GM23338 (cell line): ENCODE measurements at regions not wholly inside any gene's neighbourhood (a gene's known extent, or its start where the extent isn't known, plus 50 kb on each side); places are given as distances from the start of the nearest gene placed in this dataset.

Experiments used
- ATAC-seq: fragments of 200-7000 bp; cut with Tn5 transposase; 3 replicates; pipeline ENCODE4 v1.9.1; 2020
- DNase-seq: peaks from one replicate; pipeline ENCODE4 v3.0.0-alpha.2; 2015; ENCODE audit warnings: low spot score
- H2AFZ ChIP-seq: fragments of 200-600 bp; sonication (generic); 2 replicates; pipeline ENCODE4 v1.8.0; 2016; ENCODE audit warnings: antibody characterized with exemption, mild to moderate bottlenecking, moderate library complexity
- H3F3A ChIP-seq: fragments of 200-600 bp; sonication (generic); replicated peaks from 2 replicates; pipeline ENCODE4 v1.8.0; 2017; ENCODE audit warnings: antibody characterized with exemption, mixed run types, low read depth
- H3K27ac ChIP-seq: fragments of 200-600 bp; sonication (generic); 2 replicates; pipeline ENCODE4 v1.6.1; 2016; ENCODE audit warnings: low read depth
- H3K27me3 ChIP-seq: fragments of 200-600 bp; sonication (generic); 2 replicates; pipeline ENCODE4 v1.8.0; 2016; ENCODE audit warnings: mild to moderate bottlenecking, mixed run types, moderate library complexity; ENCODE audit not compliant: insufficient read depth
- H3K36me3 ChIP-seq: fragments of 200-600 bp; sonication (generic); 2 replicates; pipeline ENCODE4 v1.8.0; 2016; ENCODE audit warnings: mild to moderate bottlenecking; ENCODE audit not compliant: insufficient read depth
- H3K4me1 ChIP-seq: fragments of 200-600 bp; sonication (generic); 2 replicates; pipeline ENCODE4 v1.8.0; 2016; ENCODE audit warnings: mild to moderate bottlenecking, moderate library complexity; ENCODE audit not compliant: insufficient read depth
- H3K4me2 ChIP-seq: fragments of 200-600 bp; sonication (generic); 2 replicates; pipeline ENCODE4 v1.7.1; 2017; ENCODE audit warnings: mixed run types
- H3K4me3 ChIP-seq: fragments of 200-600 bp; sonication (generic); 2 replicates; pipeline ENCODE4 v1.6.1; 2016; ENCODE audit warnings: mixed run types
- H3K79me2 ChIP-seq: fragments of 200-600 bp; sonication (generic); replicated peaks from 2 replicates; pipeline ENCODE4 v1.8.0; 2017; ENCODE audit warnings: mild to moderate bottlenecking; ENCODE audit not compliant: insufficient read depth
- H3K9me2 ChIP-seq: fragments of 200-600 bp; sonication (generic); 2 replicates; pipeline ENCODE4 v1.8.0; 2017; ENCODE audit not compliant: insufficient read depth
- H4K20me1 ChIP-seq: fragments of 200-600 bp; sonication (generic); replicated peaks from 2 replicates; pipeline ENCODE4 v1.8.0; 2017; ENCODE audit warnings: mild to moderate bottlenecking; ENCODE audit not compliant: insufficient read depth
- H3K27ac Mint-ChIP-seq: 2 replicates; pipeline ENCODE4 v1.8.0; 2020; ENCODE audit warnings: inconsistent platforms, mild to moderate bottlenecking, moderate library complexity, mixed read lengths
- H3K27me3 Mint-ChIP-seq: 3 replicates; pipeline ENCODE4 v1.8.0; 2022; ENCODE audit warnings: low read depth, mild to moderate bottlenecking, moderate library complexity, mixed read lengths, inconsistent platforms; ENCODE audit not compliant: insufficient read depth, poor library complexity
- H3K36me3 Mint-ChIP-seq: 3 replicates; pipeline ENCODE4 v1.8.0; 2021; ENCODE audit warnings: low read depth, mild to moderate bottlenecking, inconsistent platforms, moderate library complexity, mixed read lengths
- H3K4me1 Mint-ChIP-seq: 3 replicates; pipeline ENCODE4 v1.8.0; 2020; ENCODE audit warnings: mild to moderate bottlenecking, inconsistent platforms, mixed read lengths
- H3K4me3 Mint-ChIP-seq: 3 replicates; pipeline ENCODE4 v1.8.0; 2021; ENCODE audit warnings: moderate library complexity, mild to moderate bottlenecking, inconsistent platforms, mixed read lengths
- H3K9me3 Mint-ChIP-seq: 3 replicates; pipeline ENCODE4 v1.8.0; 2020; ENCODE audit warnings: moderate library complexity, mild to moderate bottlenecking, inconsistent platforms, mixed read lengths
- CREB1 ChIP-seq: fragments of 250-450 bp; sonication (Bioruptor Pico); IDR thresholded peaks from 2 replicates; pipeline ENCODE4 v1.5.0; 2020; ENCODE audit warnings: low read depth, mild to moderate bottlenecking, moderate library complexity
- ETS1 ChIP-seq: IDR thresholded peaks from 2 replicates; pipeline ENCODE4 v1.6.1; 2016; ENCODE audit warnings: antibody characterized with exemption
- EZH2 ChIP-seq: fragments of 200-600 bp; sonication (generic); IDR thresholded peaks from one replicate; pipeline ENCODE4 v1.8.0; 2017; ENCODE audit warnings: antibody characterized with exemption, mild to moderate bottlenecking, low read depth; ENCODE audit not compliant: unreplicated experiment
- EZH2phosphoT487 ChIP-seq: fragments of 200-600 bp; sonication (generic); IDR thresholded peaks from one replicate; pipeline ENCODE4 v1.8.1; 2018; ENCODE audit warnings: antibody characterized with exemption; ENCODE audit not compliant: unreplicated experiment
- JUNB ChIP-seq: IDR thresholded peaks from one replicate; pipeline ENCODE4 v1.6.1; 2016; ENCODE audit warnings: antibody characterized with exemption; ENCODE audit not compliant: unreplicated experiment
- NANOG ChIP-seq: IDR thresholded peaks from 2 replicates; pipeline ENCODE4 v1.6.1; 2016; ENCODE audit warnings: antibody characterized with exemption, borderline replicate concordance
- POLR2AphosphoS5 ChIP-seq: IDR thresholded peaks from 2 replicates; pipeline ENCODE4 v1.6.1; 2016; ENCODE audit warnings: antibody characterized with exemption, low read depth
- STAT1 ChIP-seq: IDR thresholded peaks from one replicate; pipeline ENCODE4 v1.6.1; 2016; ENCODE audit warnings: antibody characterized with exemption; ENCODE audit not compliant: unreplicated experiment
- ZNF114 ChIP-seq: fragments of 250-450 bp; sonication (Bioruptor Pico); IDR thresholded peaks from 2 replicates; pipeline ENCODE4 v1.5.0; 2020; ENCODE audit warnings: mild to moderate bottlenecking, moderate library complexity
- TF ChIP-seq, protein P1 (sequence below): fragments of 250-450 bp; sonication (Bioruptor Pico); IDR thresholded peaks from 2 replicates; pipeline ENCODE4 v1.5.0; 2020; ENCODE audit warnings: mild to moderate bottlenecking, moderate library complexity
- TF ChIP-seq, protein P2 (sequence below): IDR thresholded peaks from one replicate; pipeline ENCODE4 v1.6.1; 2018; ENCODE audit warnings: antibody characterized with exemption; ENCODE audit not compliant: unreplicated experiment
- TF ChIP-seq, protein P3 (sequence below), 2 experiments: fragments of 200-600 bp in 1 of 2; sonication (generic) in 1 of 2; conservative IDR thresholded peaks; 2 replicates each; pipeline versions ENCODE4 v1.5.1 to v1.6.1; 2016 to 2017; ENCODE audit warnings: antibody characterized with exemption in 2 of 2, low read depth in 2 of 2, mild to moderate bottlenecking in 2 of 2, moderate library complexity in 1 of 2

DNA sequence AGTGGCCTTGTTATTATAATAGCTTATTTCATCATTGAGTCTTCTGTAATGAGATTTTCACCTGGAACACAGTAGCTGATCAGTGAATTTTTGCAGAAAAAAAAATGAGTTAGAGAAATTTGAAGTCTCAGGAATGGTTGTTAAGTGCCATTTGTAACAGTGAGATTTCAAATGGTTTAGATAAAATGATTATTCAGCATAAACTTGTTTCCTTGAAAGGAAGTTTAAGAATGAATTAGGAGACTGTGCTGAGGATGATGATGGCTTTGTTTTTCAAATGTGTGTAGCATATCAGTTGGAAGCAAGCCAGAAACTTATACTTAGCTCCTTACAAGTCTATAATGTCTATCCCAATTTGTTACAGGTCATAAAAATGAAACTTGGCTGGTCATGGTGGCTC is 225.1 kb downstream of the LRRC3B start:
- ATAC-seq (no peak), DNase-seq (no peak)
- H3K27me3 ChIP-seq, result no peaks in the 10 kb centered on the region
- H3K27ac ChIP-seq, result no peak overlapping the region
- Mint-ChIP-seq H3K27me3 (no peaks in the 10 kb centered on the region), H3K4me3 (no peak overlapping the region), H3K9me3 (no peaks in the 10 kb centered on the region), H3K27ac (no peak overlapping the region), H3K36me3 (no peaks in the 10 kb centered on the region), H3K4me1 (no peaks in the 10 kb centered on the region)
- TF ChIP-seq ZNF114 (CRISPR knock-in tag) (no peak), POLR2AphosphoS5 (no peak), CREB1 (CRISPR knock-in tag) (no peak), EZH2phosphoT487 (no peak), EZH2 (no peak), JUNB (no peak), STAT1 (no peak), ETS1 (no peak), NANOG (no peak)
- TF ChIP-seq, protein P1, sequence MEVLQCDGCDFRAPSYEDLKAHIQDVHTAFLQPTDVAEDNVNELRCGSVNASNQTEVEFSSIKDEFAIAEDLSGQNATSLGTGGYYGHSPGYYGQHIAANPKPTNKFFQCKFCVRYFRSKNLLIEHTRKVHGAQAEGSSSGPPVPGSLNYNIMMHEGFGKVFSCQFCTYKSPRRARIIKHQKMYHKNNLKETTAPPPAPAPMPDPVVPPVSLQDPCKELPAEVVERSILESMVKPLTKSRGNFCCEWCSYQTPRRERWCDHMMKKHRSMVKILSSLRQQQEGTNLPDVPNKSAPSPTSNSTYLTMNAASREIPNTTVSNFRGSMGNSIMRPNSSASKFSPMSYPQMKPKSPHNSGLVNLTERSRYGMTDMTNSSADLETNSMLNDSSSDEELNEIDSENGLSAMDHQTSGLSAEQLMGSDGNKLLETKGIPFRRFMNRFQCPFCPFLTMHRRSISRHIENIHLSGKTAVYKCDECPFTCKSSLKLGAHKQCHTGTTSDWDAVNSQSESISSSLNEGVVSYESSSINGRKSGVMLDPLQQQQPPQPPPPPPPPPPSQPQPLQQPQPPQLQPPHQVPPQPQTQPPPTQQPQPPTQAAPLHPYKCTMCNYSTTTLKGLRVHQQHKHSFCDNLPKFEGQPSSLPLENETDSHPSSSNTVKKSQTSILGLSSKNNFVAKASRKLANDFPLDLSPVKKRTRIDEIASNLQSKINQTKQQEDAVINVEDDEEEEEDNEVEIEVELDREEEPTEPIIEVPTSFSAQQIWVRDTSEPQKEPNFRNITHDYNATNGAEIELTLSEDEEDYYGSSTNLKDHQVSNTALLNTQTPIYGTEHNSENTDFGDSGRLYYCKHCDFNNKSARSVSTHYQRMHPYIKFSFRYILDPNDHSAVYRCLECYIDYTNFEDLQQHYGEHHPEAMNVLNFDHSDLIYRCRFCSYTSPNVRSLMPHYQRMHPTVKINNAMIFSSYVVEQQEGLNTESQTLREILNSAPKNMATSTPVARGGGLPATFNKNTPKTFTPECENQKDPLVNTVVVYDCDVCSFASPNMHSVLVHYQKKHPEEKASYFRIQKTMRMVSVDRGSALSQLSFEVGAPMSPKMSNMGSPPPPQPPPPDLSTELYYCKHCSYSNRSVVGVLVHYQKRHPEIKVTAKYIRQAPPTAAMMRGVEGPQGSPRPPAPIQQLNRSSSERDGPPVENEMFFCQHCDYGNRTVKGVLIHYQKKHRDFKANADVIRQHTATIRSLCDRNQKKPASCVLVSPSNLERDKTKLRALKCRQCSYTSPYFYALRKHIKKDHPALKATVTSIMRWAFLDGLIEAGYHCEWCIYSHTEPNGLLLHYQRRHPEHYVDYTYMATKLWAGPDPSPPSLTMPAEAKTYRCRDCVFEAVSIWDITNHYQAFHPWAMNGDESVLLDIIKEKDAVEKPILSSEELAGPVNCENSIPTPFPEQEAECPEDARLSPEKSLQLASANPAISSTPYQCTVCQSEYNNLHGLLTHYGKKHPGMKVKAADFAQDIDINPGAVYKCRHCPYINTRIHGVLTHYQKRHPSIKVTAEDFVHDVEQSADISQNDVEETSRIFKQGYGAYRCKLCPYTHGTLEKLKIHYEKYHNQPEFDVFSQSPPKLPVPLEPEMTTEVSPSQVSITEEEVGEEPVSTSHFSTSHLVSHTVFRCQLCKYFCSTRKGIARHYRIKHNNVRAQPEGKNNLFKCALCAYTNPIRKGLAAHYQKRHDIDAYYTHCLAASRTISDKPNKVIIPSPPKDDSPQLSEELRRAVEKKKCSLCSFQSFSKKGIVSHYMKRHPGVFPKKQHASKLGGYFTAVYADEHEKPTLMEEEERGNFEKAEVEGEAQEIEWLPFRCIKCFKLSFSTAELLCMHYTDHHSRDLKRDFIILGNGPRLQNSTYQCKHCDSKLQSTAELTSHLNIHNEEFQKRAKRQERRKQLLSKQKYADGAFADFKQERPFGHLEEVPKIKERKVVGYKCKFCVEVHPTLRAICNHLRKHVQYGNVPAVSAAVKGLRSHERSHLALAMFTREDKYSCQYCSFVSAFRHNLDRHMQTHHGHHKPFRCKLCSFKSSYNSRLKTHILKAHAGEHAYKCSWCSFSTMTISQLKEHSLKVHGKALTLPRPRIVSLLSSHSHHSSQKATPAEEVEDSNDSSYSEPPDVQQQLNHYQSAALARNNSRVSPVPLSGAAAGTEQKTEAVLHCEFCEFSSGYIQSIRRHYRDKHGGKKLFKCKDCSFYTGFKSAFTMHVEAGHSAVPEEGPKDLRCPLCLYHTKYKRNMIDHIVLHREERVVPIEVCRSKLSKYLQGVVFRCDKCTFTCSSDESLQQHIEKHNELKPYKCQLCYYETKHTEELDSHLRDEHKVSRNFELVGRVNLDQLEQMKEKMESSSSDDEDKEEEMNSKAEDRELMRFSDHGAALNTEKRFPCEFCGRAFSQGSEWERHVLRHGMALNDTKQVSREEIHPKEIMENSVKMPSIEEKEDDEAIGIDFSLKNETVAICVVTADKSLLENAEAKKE (CRISPR knock-in tag), result no peak
- TF ChIP-seq, protein P2, sequence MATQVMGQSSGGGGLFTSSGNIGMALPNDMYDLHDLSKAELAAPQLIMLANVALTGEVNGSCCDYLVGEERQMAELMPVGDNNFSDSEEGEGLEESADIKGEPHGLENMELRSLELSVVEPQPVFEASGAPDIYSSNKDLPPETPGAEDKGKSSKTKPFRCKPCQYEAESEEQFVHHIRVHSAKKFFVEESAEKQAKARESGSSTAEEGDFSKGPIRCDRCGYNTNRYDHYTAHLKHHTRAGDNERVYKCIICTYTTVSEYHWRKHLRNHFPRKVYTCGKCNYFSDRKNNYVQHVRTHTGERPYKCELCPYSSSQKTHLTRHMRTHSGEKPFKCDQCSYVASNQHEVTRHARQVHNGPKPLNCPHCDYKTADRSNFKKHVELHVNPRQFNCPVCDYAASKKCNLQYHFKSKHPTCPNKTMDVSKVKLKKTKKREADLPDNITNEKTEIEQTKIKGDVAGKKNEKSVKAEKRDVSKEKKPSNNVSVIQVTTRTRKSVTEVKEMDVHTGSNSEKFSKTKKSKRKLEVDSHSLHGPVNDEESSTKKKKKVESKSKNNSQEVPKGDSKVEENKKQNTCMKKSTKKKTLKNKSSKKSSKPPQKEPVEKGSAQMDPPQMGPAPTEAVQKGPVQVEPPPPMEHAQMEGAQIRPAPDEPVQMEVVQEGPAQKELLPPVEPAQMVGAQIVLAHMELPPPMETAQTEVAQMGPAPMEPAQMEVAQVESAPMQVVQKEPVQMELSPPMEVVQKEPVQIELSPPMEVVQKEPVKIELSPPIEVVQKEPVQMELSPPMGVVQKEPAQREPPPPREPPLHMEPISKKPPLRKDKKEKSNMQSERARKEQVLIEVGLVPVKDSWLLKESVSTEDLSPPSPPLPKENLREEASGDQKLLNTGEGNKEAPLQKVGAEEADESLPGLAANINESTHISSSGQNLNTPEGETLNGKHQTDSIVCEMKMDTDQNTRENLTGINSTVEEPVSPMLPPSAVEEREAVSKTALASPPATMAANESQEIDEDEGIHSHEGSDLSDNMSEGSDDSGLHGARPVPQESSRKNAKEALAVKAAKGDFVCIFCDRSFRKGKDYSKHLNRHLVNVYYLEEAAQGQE, result no peak
- TF ChIP-seq, protein P3, sequence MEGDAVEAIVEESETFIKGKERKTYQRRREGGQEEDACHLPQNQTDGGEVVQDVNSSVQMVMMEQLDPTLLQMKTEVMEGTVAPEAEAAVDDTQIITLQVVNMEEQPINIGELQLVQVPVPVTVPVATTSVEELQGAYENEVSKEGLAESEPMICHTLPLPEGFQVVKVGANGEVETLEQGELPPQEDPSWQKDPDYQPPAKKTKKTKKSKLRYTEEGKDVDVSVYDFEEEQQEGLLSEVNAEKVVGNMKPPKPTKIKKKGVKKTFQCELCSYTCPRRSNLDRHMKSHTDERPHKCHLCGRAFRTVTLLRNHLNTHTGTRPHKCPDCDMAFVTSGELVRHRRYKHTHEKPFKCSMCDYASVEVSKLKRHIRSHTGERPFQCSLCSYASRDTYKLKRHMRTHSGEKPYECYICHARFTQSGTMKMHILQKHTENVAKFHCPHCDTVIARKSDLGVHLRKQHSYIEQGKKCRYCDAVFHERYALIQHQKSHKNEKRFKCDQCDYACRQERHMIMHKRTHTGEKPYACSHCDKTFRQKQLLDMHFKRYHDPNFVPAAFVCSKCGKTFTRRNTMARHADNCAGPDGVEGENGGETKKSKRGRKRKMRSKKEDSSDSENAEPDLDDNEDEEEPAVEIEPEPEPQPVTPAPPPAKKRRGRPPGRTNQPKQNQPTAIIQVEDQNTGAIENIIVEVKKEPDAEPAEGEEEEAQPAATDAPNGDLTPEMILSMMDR (conservative IDR thresholded peaks at IDR 0.05; ENCODE audit: low read depth in 2 of 2), result no peak
- no peak overlapping the region for H2AFZ ChIP-seq
- H3K9me2 ChIP-seq, result no peaks in the 10 kb centered on the region; the same call in 1 of the 2 replicates
- no peaks in the 10 kb centered on the region for H4K20me1 ChIP-seq
- H3K4me3 ChIP-seq, result no peak overlapping the region
- no peaks in the 10 kb centered on the region for H3K4me1 ChIP-seq
- no peaks in the 10 kb centered on the region for H3F3A ChIP-seq
- no peak overlapping the region for H3K4me2 ChIP-seq
- no peaks in the 10 kb centered on the region for H3K36me3 ChIP-seq
- H3K79me2 ChIP-seq, result no peaks in the 10 kb centered on the region
